ENCODE measurements at regions not wholly inside any gene's neighbourhood (a gene's known extent, or its start where the extent isn't known, plus 50 kb on each side); places are given as distances from the start of the nearest gene placed in this dataset.

GRCh38 chr11:92322225-92322624 lies 97.6 kb downstream of the FAT3 start:
- DNase-seq: no peak

DNA sequence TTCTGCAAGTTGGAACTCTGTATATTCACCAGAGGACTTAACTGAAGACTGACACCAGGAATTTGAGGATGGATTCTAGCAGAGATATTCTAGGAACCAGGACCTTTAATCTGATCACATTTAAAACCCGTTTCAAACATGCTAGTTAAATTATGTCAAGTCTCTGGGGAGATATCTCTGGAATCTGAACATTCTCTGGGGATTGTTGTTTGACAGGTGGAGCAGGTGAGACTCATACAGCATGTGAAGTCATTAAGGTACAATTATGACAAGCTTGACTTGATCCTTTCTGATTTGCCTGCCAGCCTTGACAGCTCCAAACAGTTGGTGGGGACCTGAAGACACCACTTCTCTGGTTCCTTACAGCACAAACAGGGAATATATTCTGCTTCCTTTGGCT lies 100.3 kb downstream of the FAT3 start:
- DNase-seq: no peak

GRCh38 chr11:92325416-92325815 lies 100.8 kb downstream of the FAT3 start:
- no peak for DNase-seq

DNA sequence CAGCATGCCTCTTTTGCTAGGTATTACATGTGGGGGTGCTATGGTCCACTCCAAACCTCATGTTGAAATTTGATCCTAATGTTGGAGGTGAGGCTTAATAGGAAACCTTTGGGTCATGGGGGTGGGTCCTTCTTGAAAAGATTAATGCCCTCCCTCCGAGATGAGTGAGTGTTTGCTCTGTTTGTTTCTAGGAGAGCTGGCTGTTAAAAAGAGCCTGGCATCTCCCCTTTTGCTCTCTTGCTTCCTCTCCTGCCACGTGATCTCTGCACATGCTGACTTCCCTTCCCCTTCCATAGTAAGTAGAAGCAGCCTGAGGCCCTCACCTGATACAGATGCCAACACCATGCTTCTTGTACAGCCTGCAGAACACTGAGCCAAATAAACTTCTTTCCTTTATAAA lies 104.5 kb downstream of the FAT3 start:
- no peak for DNase-seq

DNA sequence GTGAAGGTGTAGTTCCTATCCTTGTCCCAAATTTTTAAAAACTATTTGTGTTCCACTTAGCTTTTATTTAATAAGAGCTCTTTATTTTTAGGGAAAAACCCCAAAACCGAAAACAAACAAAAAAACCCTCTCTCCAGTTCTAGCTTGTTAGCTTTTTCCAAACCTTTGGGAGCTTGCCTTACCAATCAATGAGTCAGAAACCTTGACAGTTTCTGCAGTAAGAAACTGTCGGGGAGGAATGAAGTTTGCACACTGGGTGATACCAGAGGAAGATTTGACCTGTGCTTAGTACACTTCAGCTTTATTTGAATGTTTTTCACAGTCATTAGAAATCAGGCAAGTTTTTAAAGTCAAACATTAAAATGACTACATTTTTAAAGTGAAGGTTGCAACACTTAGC lies 105.0 kb downstream of the FAT3 start:
- no peak for DNase-seq

- DNase-seq: no peak
Observed at GRCh38 chr11:92330114-92330513, 105.5 kb downstream of the FAT3 start.

- no peak for DNase-seq
Observed at GRCh38 chr11:92332986-92333385, 108.4 kb downstream of the FAT3 start.

- DNase-seq: no peak
Observed at GRCh38 chr11:92340839-92341238, 116.2 kb downstream of the FAT3 start.

GRCh38 chr11:92342034-92342720 lies 117.6 kb downstream of the FAT3 start:
- DNase-seq: no peak

DNA sequence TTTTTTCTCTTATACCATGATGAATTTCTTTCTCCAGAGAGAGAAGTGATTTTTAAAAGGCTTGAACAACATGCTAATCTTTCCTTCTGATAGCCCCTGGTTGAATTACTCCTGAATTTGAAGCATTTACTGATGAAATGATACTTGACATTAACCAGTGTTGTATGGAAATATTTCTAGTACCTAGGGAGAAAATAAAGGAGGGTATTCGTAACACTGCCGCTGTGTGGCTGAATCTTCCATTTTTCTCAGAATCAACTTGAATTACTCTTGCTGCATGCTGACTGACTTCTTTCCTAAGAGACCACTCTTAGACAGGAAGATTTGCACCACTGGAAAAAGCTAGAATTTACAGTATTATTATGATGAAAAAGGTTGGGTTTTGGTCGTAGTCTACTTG lies 118.3 kb downstream of the FAT3 start:
- DNase-seq: no peak

DNA sequence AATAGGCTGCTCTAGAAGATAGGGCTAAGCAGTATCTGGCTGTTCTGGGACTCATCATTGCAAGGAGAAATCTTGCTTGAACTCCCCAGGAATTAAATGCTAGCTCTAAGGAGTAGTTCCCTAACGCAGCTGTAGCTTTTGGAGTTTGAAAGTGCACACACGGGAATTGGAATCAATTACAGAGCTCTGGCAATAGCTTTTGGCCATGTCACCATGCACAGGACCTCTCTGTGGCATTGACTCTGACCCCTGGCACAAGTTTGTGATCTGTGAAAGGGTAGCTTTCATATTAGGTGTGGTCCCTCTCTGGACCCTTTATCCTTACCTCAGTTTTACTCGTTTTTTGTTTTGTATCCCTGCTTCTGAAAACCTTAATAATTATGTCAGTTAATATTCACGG lies 121.6 kb downstream of the FAT3 start:
- DNase-seq: no peak

GRCh38 chr11:92347454-92347853 lies 122.8 kb downstream of the FAT3 start:
- DNase-seq: no peak

DNA sequence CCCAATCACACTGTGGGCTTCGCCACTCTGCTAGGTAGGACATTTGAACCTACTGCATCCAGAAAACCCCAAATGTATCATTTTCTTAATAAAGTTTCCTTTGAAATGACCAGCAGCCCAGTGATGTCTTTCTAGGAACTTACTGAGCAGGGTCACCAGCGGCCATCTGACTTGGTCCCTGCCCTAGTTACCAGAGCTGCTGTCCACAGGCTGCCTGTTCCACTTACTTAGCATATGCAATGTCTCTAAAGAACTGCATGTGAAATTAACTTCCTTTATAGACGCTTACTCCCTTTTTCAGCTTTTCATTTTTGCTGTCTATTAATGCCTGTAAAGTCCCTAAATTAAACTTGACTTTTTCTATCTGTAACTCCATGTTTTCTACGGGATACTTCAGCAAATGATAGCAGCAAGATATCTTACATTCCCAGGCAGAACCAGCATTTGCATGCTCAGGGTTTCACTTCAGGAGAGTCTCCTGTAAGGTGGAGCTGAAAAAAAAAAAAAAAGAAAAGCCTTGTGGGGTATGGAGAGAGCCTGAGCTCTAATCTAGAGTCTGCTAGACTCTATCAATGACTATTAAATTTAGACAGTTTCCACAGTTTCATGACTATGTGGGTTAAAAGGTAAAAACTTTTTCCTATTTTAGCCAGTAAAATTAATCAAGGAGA lies 125.0 kb downstream of the FAT3 start:
- no peak for DNase-seq

GRCh38 chr11:92357344-92357743 lies 132.7 kb downstream of the FAT3 start:
- no peak for DNase-seq

DNA sequence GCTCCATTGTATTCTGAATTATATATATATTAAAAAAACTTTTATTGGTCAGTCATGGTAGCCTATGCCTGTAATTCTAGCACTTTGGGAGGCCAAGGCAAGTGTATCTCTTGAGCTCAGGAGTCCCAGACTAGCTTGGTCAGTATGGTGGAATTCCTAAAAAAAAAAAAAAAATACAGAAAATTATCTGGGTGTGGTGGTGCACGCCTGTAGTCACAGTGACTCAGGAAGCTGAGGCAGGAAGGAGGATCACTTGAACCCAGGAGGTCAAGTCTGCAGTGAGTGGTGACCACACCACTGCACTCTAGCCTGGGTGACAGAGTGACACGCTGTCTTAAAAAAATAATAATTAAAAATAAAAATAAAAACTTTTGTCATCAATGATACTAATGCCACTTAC lies 133.2 kb downstream of the FAT3 start:
- DNase-seq: no peak

- DNase-seq: no peak
Observed at GRCh38 chr11:92361551-92361950, 136.9 kb downstream of the FAT3 start.

- DNase-seq: no peak
Observed at GRCh38 chr11:92362989-92363388, 138.4 kb downstream of the FAT3 start.

DNA sequence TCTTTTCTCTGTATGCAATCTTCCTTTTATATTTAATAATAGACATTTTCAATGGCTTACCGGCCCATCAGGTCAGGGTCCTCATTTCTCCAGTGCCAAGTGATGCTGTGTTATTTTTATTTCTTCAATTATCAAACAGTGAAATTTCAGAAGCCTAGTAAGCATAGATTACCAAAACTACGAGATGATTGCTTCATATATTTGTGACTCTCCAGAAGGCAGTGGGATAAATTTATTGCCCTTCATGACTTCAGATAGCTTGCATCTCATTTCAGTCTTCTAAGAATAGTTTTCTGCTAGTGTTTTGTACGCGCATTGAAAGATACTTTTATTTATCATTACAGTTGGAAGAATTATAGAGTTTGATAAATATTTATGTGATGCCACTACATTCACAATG lies 139.6 kb downstream of the FAT3 start:
- DNase-seq: no peak

DNA sequence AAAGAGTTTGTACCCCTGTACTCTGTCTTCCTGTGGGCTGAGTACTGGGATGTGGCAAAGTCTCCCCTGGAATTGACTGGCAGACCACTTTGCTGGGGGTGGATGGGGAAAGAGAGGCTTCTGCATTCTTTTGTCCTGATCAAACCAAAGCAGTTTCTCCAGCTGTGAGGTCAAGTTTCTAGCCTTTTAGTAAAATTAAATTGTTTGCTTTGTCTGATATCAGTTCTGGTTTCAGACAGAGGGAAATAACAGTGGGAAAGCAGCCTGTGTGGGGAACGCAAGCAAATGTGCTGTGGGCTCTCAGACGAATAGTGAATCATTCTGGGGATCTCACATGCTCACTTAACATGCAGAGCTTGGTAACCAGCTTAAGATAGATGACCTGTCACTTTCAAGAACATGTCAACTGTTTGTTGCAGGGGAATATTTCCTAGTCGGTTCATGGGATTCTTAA lies 151.6 kb downstream of the FAT3 start:
- DNase-seq: no peak

DNA sequence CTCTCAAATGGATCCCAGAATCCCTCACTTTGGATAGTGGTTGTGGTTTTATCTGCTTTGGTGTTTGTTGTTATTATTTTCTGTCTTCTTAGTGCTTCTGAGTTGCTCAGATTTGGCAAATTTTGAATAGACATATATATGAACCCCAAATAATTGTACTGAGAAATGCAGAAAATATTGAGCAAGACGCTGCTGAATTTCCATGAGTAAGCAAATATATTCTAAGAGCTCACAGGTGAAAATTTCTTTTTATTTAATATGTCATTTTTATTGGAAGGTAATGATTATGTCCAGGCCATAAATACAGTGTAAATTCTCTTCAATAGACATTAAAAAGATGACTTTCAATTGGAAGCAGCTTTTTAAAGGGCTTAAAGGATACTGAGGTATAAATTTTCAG lies 152.1 kb downstream of the FAT3 start:
- no peak for DNase-seq

GRCh38 chr11:92380882-92381281 lies 156.3 kb downstream of the FAT3 start:
- no peak for DNase-seq

DNA sequence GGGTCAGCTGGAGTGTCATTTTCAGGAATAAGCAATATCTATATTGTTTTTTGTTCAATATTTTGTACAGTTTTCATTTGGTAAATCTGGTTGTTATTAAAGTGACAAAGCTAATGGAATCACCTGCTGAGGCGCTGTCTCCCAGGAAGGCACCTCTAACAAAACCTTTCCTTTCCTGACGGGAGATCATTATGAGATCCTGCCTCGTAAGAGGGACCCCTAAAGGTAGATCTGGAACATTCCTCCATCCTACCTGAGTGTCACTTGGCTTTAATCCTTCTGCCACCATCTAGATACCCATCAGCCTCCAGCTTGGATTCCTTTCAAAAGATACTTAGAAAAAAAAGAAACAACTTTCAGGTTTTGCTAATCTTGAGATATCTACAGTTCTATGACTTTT lies 157.7 kb downstream of the FAT3 start:
- DNase-seq: no peak

DNA sequence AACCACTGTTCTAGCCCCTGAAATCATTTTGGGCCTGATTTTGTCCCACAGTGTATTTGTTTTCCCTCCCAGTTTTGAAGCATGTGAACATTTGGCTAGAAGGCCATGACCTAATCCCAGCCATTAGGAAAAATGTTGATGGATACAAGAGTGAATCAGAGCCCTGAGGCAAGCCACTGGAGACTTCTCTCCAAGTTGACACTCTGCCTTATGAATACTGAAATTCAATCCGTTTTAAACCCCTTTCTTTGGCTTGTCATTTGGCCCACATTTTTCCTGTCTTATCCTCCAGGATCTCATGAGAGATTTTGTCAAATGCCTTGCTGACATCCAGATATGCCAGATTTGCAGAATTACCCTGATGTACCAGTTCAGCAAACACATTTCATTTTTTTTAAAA lies 158.8 kb downstream of the FAT3 start:
- DNase-seq: no peak

DNA sequence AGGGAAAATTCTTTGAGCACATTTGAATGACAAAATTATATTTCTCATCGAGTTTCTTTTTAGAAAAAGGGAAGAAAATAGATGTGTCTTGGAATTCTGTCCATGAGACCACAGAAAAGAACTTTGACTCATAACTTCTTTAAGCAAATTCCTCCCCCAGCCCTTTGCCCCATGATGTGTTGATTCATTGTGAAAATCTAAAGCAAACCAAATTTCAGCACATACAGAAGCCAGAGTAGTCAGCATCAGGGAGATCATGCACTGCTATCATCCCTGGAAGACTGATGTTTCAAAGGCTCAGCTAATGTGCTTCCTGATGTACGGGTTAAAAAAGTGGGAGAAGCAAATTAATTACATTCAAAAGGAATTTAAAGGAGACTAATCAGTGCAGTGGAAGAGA lies 159.7 kb downstream of the FAT3 start:
- no peak for DNase-seq

DNA sequence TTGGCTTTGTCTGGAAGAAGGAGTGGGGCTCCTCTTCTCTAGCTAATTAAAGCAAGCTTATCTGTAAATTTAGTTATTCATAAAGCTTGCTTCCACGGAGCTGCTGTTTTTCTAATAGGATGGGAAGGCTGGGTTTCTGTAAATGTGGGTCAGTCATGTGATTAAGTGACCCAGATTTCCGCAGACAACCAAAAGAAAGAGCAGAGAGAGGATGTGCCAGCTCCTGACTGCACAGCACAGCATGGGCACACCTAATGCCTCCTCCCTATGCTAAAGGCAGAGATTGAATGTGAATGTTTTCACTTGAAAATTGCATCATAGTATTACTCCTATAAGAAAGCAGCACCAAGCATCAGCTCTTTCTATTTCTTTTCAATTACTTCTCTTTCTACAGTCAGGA lies 160.2 kb downstream of the FAT3 start:
- no peak for DNase-seq

Data from left hindlimb (tissue), 1 donor.